GM21619 (cell line): ENCODE measurements at regions not wholly inside any gene's neighbourhood (a gene's known extent, or its start where the extent isn't known, plus 50 kb on each side); places are given as distances from the start of the nearest gene placed in this dataset.
"Not testable (repeated sequence)": the region's sequence is repeated elsewhere in the genome, so short reads cannot be mapped to it uniquely, and the experiment has no call there.

Source experiments
- ATAC-seq: cut with Tn5 transposase; IDR thresholded peaks from one replicate; pipeline ENCODE4 v1.9.1; 2021; ENCODE audit not compliant: unreplicated experiment

GRCh38 chr20:48448666-48449600 is 378.9 kb downstream of the PREX1 start:
- no peak for ATAC-seq

GRCh38 chr20:48447456-48447855 is 380.3 kb downstream of the PREX1 start:
- no peak for ATAC-seq

- no peak for ATAC-seq
These were observed 382.0 kb downstream of the PREX1 start for GRCh38 chr20:48445827-48446226.

GRCh38 chr20:48444249-48444648 is 383.6 kb downstream of the PREX1 start:
- ATAC-seq: no peak

GRCh38 chr20:48440916-48441315 is 386.9 kb downstream of the PREX1 start:
- no peak for ATAC-seq

- not testable (repeated sequence) for ATAC-seq
These were observed 387.5 kb downstream of the PREX1 start for GRCh38 chr20:48440261-48440660.

GRCh38 chr20:48437146-48437545 is 390.7 kb downstream of the PREX1 start:
- no peak for ATAC-seq

- ATAC-seq: not testable (repeated sequence)
These were observed 391.2 kb downstream of the PREX1 start for GRCh38 chr20:48436609-48437008.

GRCh38 chr20:48433178-48433577 is 394.6 kb downstream of the PREX1 start:
- no peak for ATAC-seq

- ATAC-seq: no peak
These were observed 395.3 kb downstream of the PREX1 start for GRCh38 chr20:48432494-48432832.

GRCh38 chr20:48431653-48432493 is 395.9 kb downstream of the PREX1 start:
- no peak for ATAC-seq

GRCh38 chr20:48426630-48427029 is 401.2 kb downstream of the PREX1 start:
- ATAC-seq: no peak

- no peak for ATAC-seq
These were observed 401.8 kb downstream of the PREX1 start for GRCh38 chr20:48425817-48426612.

GRCh38 chr20:48425321-48425720 is 402.5 kb downstream of the PREX1 start:
- no peak for ATAC-seq

GRCh38 chr20:48422242-48422960 is 405.4 kb downstream of the PREX1 start:
- no peak for ATAC-seq

GRCh38 chr20:48421547-48421946 is 406.3 kb downstream of the PREX1 start:
- ATAC-seq: no peak

GRCh38 chr20:48420176-48420575 is 407.6 kb downstream of the PREX1 start:
- ATAC-seq: no peak

- no peak for ATAC-seq
These were observed 408.6 kb downstream of the PREX1 start for GRCh38 chr20:48419173-48419572.

GRCh38 chr20:48416002-48416401 is 411.8 kb downstream of the PREX1 start:
- ATAC-seq: no peak

GRCh38 chr20:48414786-48415185 is 413.0 kb downstream of the PREX1 start:
- ATAC-seq: no peak
